SK-N-SH (cell line): ENCODE measurements at regions not wholly inside any gene's neighbourhood (a gene's known extent, or its start where the extent isn't known, plus 50 kb on each side); places are given as distances from the start of the nearest gene placed in this dataset.

ENCODE experiments used
- CTCF ChIP-seq: fragments of 200-600 bp; sonication (generic); IDR thresholded peaks from 2 replicates; pipeline ENCODE4 v1.6.1; 2017; ENCODE audit warnings: antibody characterized with exemption, mild to moderate bottlenecking, moderate library complexity
- EZH2phosphoT487 ChIP-seq: fragments of 200-600 bp; sonication (generic); IDR thresholded peaks from 2 replicates; pipeline ENCODE4 v1.6.1; 2017; ENCODE audit warnings: low read depth, mixed run types, mild to moderate bottlenecking, antibody characterized with exemption, moderate library complexity, borderline replicate concordance
- MXI1 ChIP-seq: IDR thresholded peaks from 2 replicates; pipeline ENCODE4 v1.6.1; 2012; ENCODE audit warnings: mild to moderate bottlenecking, low read depth, low read length, improper control_type of control experiment
- NRF1 ChIP-seq: IDR thresholded peaks from 2 replicates; pipeline ENCODE4 v1.6.1; 2012; ENCODE audit warnings: low read depth, mild to moderate bottlenecking, low read length
- PBX3 ChIP-seq: IDR thresholded peaks from 2 replicates; pipeline ENCODE4; 2012
- RAD21 ChIP-seq: IDR thresholded peaks from 2 replicates; pipeline ENCODE4 v1.6.1; 2012; ENCODE audit warnings: mild to moderate bottlenecking, low read length
- RCOR1 ChIP-seq: fragments of 150-350 bp; IDR thresholded peaks from 2 replicates; pipeline ENCODE4 v1.6.1; 2017; ENCODE audit warnings: antibody characterized with exemption, low read length
- REST ChIP-seq: IDR thresholded peaks from 2 replicates; pipeline ENCODE4 v1.6.1; 2012; ENCODE audit warnings: mild to moderate bottlenecking, low read depth, low read length, moderate library complexity
- RFX5 ChIP-seq: IDR thresholded peaks from 2 replicates; pipeline ENCODE4 v1.6.1; 2012; ENCODE audit warnings: mild to moderate bottlenecking, improper control_type of control experiment, low read length
- RXRA ChIP-seq: IDR thresholded peaks from 2 replicates; pipeline ENCODE4 v1.4.0; 2012; ENCODE audit warnings: low read depth, mild to moderate bottlenecking, borderline replicate concordance
- USF1 ChIP-seq: IDR thresholded peaks from 2 replicates; pipeline ENCODE4 v1.4.0; 2012; ENCODE audit warnings: low read depth, borderline replicate concordance
- YY1 ChIP-seq: IDR thresholded peaks from 2 replicates; pipeline ENCODE4 v1.4.0; 2012; ENCODE audit warnings: low read depth, mild to moderate bottlenecking

GRCh38 chr10:4008676-4009382, 223.8 kb upstream of the KLF6 start:
- TF ChIP-seq CTCF, result no peak
- TF ChIP-seq MXI1, result no peak
- no peak for TF ChIP-seq USF1
- no peak for TF ChIP-seq EZH2phosphoT487
- TF ChIP-seq RFX5, result no peak
- TF ChIP-seq PBX3, result no peak
- no peak for TF ChIP-seq YY1
- no peak for TF ChIP-seq RXRA
- TF ChIP-seq REST, result no peak
- TF ChIP-seq NRF1, result no peak
- no peak for TF ChIP-seq RCOR1
- TF ChIP-seq RAD21, result no peak
